ENCODE measurements at regions not wholly inside any gene's neighbourhood (a gene's known extent, or its start where the extent isn't known, plus 50 kb on each side); places are given as distances from the start of the nearest gene placed in this dataset.

DNA sequence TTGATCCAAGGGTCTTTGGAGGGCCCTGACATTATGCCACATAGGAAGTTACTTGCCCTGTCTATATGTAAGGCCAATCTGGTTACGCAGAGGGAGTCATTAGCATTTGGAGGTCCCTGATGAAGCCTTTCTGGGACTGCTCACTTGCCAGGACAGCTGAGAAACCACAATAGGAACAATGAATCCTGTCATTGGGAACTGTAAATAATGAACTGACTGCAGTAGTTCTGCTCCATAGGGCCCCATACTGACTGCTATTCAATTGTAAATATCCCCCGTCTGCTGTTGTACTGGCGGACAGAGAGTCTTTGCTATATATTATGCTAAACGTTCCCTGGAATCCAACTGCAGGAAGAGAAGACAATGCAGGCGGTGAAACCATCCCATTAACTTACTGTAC lies 149.4 kb upstream of the DCC start (continued):
- TF ChIP-seq POLR2AphosphoS2 (IDR thresholded peaks at IDR 0.05; ENCODE audit: low read depth, low read length) (no peak), ZNF274 (IDR thresholded peaks at IDR 0.05; ENCODE audit: insufficient read depth, insufficient read length) (no peak), NR2C2 (IDR thresholded peaks at IDR 0.05; ENCODE audit: borderline replicate concordance, control insufficient read depth, insufficient read length, low read depth) (no peak), FOS (IDR thresholded peaks at IDR 0.05; ENCODE audit: borderline replicate concordance, extremely low read depth, insufficient read length) (no peak), EZH2 (IDR thresholded peaks at IDR 0.05; ENCODE audit: borderline replicate concordance, control insufficient read depth, low read depth, low read length) (no peak), EED (IDR thresholded peaks at IDR 0.05; ENCODE audit: low read depth) (no peak), BHLHE40 (IDR thresholded peaks at IDR 0.05; ENCODE audit: borderline replicate concordance in 1 of 2, low read depth in 2 of 2, low read length in 1 of 2) (no peak)
- TF ChIP-seq, protein P1, sequence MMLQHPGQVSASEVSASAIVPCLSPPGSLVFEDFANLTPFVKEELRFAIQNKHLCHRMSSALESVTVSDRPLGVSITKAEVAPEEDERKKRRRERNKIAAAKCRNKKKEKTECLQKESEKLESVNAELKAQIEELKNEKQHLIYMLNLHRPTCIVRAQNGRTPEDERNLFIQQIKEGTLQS (IDR thresholded peaks at IDR 0.05; ENCODE audit: borderline replicate concordance, extremely low read depth, low read depth, low read length) = no peak

DNA sequence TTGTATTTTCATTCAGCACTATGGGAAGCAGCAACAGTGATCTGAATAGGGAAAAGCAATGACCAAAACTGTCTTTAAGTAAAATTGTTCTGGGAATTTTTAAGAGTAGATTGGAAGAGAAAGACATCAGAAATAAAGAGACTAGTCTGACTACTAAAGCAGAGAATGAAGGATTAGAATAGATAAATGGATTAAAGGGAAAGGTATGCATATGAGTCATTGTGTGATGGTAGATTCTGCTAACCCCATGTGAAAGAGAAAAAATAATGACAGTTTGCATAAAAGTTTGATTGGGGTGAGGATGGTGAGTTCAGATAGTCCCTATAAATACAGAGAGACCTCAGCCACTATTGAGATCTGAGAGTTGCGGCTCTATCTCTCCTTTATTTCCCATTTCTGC lies 139.6 kb upstream of the DCC start:
- no peak overlapping the region for H3K4me3 ChIP-seq
- in situ Hi-C loops (cut with MboI) = no loop called here
- H3K9me3 ChIP-seq (replicated peaks; ENCODE audit: control insufficient read depth, insufficient read depth, low read length) = no peaks in the 10 kb centered on the region
- H3K4me2 ChIP-seq (ENCODE audit: control insufficient read depth, insufficient read depth) = no peak overlapping the region
- SMC1A ChIA-PET (ENCODE audit: uncharacterized antibody, unreplicated experiment) = interaction anchor here (0.7 kb wide), 1 partner anchor 53 kb away, joined by 3 read pairs; no protein-coding TSS in a partner anchor
- 0% methylated on average over 1 of the region's 1 CpG for WGBS (ENCODE audit: insufficient coverage, insufficient replicate concordance, low lambda C conversion rate, missing lambda C conversion rate)
- intact Hi-C loops (cut with micrococcal nuclease; ENCODE audit: unreplicated experiment) = no loop called here
- POLR2A ChIA-PET = no interaction called here
- BruUV-seq (replicated peaks) = no TSS peak
- CTCF ChIA-PET = interaction anchor here (0.7 to 1.2 kb wide), 2 partner anchors 23 to 1052 kb away, joined by 3 read pairs; no protein-coding TSS in a partner anchor
- no peak for DNase-seq (ENCODE audit: low read depth, low spot score)
- no peaks in the 10 kb centered on the region for H4K20me1 ChIP-seq (ENCODE audit: control insufficient read depth, insufficient read depth)
- no peak overlapping the region for H3K9ac ChIP-seq (ENCODE audit: control insufficient read depth, insufficient read depth, low read length)
- H3K79me2 ChIP-seq (ENCODE audit: control insufficient read depth, insufficient read depth, low read length) = no peaks in the 10 kb centered on the region
- no peaks in the 10 kb centered on the region for H3K4me1 ChIP-seq (ENCODE audit: control insufficient read depth, insufficient read depth, low read length)
- no peaks in the 10 kb centered on the region for H3K27me3 ChIP-seq (replicated peaks in 1 of 2; ENCODE audit: control insufficient read depth in 2 of 2, insufficient read depth in 2 of 2, low read length in 1 of 2)
- no peak for FAIRE-seq
- H3K36me3 ChIP-seq (ENCODE audit: control insufficient read depth in 2 of 2, insufficient read depth in 2 of 2, low read length in 1 of 2) = no peaks in the 10 kb centered on the region
- H3K27ac ChIP-seq (ENCODE audit: control insufficient read depth, insufficient read depth) = no peak overlapping the region
- no peak for ATAC-seq
- RAD21 ChIA-PET (ENCODE audit: unreplicated experiment) = no interaction called here
- H2AFZ ChIP-seq (ENCODE audit: control insufficient read depth, low read depth, low read length) = no peak overlapping the region
- TF ChIP-seq ZNF207 (IDR thresholded peaks at IDR 0.05; ENCODE audit: borderline replicate concordance) (no peak), ZNF24 (IDR thresholded peaks at IDR 0.05) (no peak), CBX5 (IDR thresholded peaks at IDR 0.05; ENCODE audit: low read depth) (no peak), BMI1 (IDR thresholded peaks at IDR 0.05; ENCODE audit: borderline replicate concordance) (no peak), FOS (IDR thresholded peaks at IDR 0.05; ENCODE audit: borderline replicate concordance, extremely low read depth, insufficient read length) (no peak), BRCA1 (IDR thresholded peaks at IDR 0.05; ENCODE audit: low read depth, low read length) (no peak), PAX5 (IDR thresholded peaks at IDR 0.05; ENCODE audit: borderline replicate concordance, low read depth, low read length) (no peak), FOXM1 (IDR thresholded peaks at IDR 0.05; ENCODE audit: low read depth, low read length) (no peak)
- TF ChIP-seq, protein P2, sequence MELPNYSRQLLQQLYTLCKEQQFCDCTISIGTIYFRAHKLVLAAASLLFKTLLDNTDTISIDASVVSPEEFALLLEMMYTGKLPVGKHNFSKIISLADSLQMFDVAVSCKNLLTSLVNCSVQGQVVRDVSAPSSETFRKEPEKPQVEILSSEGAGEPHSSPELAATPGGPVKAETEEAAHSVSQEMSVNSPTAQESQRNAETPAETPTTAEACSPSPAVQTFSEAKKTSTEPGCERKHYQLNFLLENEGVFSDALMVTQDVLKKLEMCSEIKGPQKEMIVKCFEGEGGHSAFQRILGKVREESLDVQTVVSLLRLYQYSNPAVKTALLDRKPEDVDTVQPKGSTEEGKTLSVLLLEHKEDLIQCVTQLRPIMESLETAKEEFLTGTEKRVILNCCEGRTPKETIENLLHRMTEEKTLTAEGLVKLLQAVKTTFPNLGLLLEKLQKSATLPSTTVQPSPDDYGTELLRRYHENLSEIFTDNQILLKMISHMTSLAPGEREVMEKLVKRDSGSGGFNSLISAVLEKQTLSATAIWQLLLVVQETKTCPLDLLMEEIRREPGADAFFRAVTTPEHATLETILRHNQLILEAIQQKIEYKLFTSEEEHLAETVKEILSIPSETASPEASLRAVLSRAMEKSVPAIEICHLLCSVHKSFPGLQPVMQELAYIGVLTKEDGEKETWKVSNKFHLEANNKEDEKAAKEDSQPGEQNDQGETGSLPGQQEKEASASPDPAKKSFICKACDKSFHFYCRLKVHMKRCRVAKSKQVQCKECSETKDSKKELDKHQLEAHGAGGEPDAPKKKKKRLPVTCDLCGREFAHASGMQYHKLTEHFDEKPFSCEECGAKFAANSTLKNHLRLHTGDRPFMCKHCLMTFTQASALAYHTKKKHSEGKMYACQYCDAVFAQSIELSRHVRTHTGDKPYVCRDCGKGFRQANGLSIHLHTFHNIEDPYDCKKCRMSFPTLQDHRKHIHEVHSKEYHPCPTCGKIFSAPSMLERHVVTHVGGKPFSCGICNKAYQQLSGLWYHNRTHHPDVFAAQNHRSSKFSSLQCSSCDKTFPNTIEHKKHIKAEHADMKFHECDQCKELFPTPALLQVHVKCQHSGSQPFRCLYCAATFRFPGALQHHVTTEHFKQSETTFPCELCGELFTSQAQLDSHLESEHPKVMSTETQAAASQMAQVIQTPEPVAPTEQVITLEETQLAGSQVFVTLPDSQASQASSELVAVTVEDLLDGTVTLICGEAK (IDR thresholded peaks at IDR 0.05; ENCODE audit: borderline replicate concordance) = no peak
- TF ChIP-seq, protein P3, sequence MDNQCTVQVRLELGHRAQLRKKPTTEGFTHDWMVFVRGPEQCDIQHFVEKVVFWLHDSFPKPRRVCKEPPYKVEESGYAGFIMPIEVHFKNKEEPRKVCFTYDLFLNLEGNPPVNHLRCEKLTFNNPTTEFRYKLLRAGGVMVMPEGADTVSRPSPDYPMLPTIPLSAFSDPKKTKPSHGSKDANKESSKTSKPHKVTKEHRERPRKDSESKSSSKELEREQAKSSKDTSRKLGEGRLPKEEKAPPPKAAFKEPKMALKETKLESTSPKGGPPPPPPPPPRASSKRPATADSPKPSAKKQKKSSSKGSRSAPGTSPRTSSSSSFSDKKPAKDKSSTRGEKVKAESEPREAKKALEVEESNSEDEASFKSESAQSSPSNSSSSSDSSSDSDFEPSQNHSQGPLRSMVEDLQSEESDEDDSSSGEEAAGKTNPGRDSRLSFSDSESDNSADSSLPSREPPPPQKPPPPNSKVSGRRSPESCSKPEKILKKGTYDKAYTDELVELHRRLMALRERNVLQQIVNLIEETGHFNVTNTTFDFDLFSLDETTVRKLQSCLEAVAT (IDR thresholded peaks at IDR 0.05) = no peak

All from GM12878 (cell line).